Urinary bladder (tissue), 3 donors: ENCODE measurements at regions not wholly inside any gene's neighbourhood (a gene's known extent, or its start where the extent isn't known, plus 50 kb on each side); places are given as distances from the start of the nearest gene placed in this dataset.
A peak's percentile ranks its signal among the peaks of the same experiment; 100 is the strongest.

ENCODE experiments used
- DNase-seq: peaks from one replicate; pipeline ENCODE4 v3.0.0-alpha.2; 2015; ENCODE audit errors: extremely low spot score
- H3K27ac ChIP-seq: one replicate; pipeline ENCODE4 v1.5.1; 2013; ENCODE audit warnings: low read depth, mild to moderate bottlenecking, moderate library complexity
- H3K36me3 ChIP-seq: one replicate; pipeline ENCODE4 v1.6.1; 2013; ENCODE audit warnings: mild to moderate bottlenecking, moderate library complexity; ENCODE audit not compliant: insufficient read depth
- H3K4me1 ChIP-seq: one replicate; pipeline ENCODE4 v1.6.1; 2013; ENCODE audit warnings: mild to moderate bottlenecking, moderate library complexity; ENCODE audit not compliant: insufficient read depth
- H3K4me3 ChIP-seq: one replicate; pipeline ENCODE4 v1.5.1; 2013; ENCODE audit warnings: low read depth, low read length
- WGBS: extraction: QIAGEN DNeasy Blood & Tissue Kit; methylation state at CpG from one replicate; pipeline ENCODE4 v1.1.7; 2013; 5-methylcytosine and 5-hydroxymethylcytosine counted together
- donor health status: healthy with polysubstance abuse.
- donor health status: healthy.

DNA sequence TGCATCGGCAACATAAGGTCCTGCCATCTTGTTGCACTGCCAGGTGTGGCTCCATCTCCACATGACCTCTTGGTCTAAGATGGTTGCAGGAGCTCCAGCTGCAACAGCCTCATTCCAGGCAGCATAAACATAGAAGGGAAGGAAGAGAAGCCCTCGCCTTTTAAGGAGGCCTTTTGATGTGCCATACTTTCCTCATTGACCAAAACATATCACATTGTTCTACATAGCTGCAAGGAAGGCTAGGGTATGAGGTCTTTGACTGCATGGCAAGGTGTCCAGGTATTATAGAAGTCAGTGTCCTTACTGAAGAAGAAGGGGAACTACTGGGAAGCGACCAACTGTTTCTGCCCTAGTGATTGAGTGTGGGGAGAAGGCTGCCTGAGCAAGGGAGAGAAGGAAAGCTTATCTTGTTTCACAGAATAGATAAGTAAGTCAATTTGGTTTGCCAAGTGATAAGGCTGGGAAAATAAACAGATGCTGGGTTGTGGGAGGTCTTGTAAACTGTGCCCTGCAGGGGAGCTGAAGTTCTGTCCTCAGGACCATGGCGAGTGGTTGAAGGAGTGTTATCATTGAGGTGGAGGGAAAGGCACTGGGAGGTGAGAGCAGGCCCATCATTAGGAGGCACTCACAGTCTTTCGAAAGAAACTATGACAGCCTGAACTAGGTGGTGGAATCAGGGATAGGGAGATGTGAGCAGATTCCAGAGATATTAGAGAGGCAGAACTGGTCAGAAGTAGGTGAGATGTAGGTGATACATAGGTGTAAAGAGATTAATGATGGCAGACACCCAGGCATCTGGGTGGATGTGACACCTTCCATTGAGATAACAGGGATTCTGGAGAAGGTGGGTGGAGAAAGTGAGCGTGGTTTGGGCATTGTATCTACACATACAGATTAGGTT is 93.8 kb upstream of the IGF1R start:
- 73% methylated on average over 6 of the region's 6 CpGs for WGBS
- no peak for DNase-seq
- Histone ChIP-seq H3K4me1 (no peaks in the 10 kb centered on the region), H3K27ac (no peak overlapping the region), H3K36me3 (no peaks in the 10 kb centered on the region), H3K4me3 (no peak overlapping the region)

DNA sequence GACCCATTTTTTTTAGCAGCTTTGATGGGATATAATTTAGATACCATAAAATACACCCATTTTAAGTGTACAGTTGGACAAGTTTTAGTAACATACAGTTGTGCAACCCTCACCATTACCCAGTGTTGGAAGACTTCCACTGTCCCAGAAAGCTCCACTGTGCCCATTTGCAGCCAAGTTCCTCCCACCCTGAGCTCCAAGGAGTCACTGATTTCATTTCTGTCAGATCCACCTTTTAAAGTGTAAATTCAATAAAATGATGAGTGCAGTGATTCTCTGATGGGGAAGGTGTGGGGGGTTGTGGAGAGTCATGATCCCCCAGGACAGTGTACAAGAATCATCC is 93.2 kb upstream of the IGF1R start:
- DNase-seq, result no peak
- Histone ChIP-seq H3K36me3 (no peaks in the 10 kb centered on the region), H3K27ac (no peak overlapping the region), H3K4me3 (no peak overlapping the region), H3K4me1 (no peaks in the 10 kb centered on the region)

DNA sequence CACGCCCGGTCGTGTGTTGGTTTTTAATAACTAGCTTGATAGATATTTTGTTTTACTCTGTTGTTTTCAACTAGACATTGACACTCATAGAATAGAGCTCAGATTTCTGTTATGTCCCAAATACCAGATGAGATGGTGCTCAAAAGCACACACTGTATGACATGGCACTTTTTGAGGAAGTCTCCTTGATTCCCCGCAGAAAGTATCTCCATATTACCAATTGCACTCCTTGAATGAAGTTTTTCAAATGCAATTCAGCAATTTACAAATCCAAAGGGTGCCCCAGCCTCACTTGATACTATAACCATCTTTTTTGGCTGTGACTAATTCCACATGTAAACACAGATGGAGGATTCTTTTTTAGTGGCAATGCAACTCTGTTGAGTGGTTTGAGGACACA is 92.0 kb upstream of the IGF1R start:
- Histone ChIP-seq H3K4me3 (no peak overlapping the region), H3K36me3 (no peaks in the 10 kb centered on the region), H3K4me1 (no peaks in the 10 kb centered on the region), H3K27ac (no peak overlapping the region)
- WGBS, result 80% methylated on average over 4 of the region's 4 CpGs
- no peak for DNase-seq

DNA sequence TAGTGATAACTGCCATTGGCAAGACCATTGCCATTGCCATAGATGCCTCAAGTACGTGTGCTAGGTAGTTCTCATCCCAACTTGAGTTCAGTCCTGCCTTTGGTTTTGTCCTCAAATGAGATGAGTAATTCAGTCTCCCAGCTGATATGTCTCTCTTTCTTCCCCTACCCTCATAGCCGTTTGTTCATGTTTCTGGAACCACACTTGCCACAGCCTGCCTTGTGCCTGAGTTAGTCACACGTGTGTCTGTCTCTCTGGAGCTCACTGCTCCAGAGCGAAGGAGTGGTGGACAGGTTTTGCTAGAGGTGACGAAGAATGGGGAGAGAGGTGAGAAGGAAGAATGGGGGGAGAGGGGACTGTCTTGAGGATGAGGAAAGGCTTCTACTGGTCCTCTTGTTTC is 88.0 kb upstream of the IGF1R start:
- H3K4me3 ChIP-seq, result no peak overlapping the region
- no peak for DNase-seq
- no peaks in the 10 kb centered on the region for H3K4me1 ChIP-seq
- H3K27ac ChIP-seq, result no peak overlapping the region
- no peaks in the 10 kb centered on the region for H3K36me3 ChIP-seq
- WGBS, result 77% methylated on average over 5 of the region's 5 CpGs

DNA sequence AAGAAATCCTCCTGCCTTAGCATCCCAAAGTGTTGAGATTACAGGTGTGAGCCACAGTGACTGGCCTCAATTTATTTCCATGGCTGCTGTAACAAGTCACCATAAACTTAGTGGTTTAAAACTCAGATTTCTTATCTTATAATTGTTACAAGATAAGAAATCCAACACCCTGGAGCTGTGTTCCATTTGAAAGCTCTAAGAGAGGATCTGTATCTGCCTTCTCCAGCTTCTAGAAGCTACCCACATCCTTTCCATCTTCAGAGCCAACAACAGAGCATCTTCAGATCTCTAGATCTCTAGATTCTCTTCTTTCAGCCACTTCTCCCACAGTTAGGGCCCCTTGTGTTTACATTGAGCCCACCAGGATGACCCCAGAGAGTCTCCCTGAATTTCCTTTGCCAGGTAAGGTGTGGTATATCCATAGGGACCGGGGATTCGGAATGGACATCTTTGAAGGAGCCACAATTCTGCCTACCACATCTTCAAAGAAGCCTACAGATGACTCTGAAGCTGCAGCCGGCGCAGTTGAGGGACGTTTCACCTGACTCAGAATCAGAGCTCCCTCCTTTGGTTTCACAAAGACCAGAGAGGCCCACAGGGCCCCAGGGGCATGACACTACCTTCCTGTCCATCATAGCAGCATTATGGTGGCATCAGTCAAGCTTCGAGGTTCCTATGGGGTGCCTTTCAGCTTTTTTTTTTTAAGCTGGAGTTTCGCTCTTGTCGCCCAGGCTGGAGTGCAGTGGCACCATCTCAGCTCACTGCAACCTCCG is 87.0 kb upstream of the IGF1R start:
- 78% methylated on average over 9 of the region's 9 CpGs for WGBS
- H3K27ac ChIP-seq, result no peak overlapping the region
- no peak overlapping the region for H3K4me3 ChIP-seq
- DNase-seq, result no peak
- H3K36me3 ChIP-seq, result no peaks in the 10 kb centered on the region
- no peaks in the 10 kb centered on the region for H3K4me1 ChIP-seq

DNA sequence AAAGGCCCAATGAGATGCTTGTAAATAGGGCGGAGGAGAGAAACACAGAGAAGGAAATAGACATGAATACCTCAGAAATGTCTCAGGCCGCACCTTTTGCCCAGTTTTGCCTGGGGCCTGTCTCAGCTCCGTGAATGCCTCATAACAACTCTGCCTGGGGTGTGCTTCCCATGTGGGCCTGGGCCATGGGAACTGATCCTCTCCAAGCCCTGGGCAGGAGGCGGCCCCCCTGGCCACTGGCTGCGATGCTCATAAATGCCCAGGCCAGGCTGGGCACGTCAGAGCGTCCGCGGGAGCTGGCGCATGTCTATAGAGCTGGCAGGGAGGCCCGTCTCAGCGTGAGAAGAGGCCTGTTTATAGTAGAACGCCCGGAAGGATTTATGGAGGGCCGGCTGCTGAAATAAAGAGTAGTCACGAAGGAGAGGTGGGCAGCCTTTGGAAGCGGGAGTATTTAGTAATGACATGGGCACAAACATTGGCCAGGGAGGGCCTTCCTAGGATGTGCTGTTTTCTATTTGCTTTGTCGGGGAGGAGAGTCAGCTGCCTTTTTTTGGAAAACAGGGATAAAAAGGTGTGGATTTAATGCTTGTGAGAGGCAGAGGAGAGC is 85.9 kb upstream of the IGF1R start:
- Histone ChIP-seq H3K36me3 (no peaks in the 10 kb centered on the region), H3K4me3 (no peak overlapping the region), H3K4me1 (no peaks in the 10 kb centered on the region), H3K27ac (peak overlapping the region; percentile 58)
- DNase-seq, result peak; percentile 20
- 51% methylated on average over 18 of the region's 18 CpGs for WGBS

DNA sequence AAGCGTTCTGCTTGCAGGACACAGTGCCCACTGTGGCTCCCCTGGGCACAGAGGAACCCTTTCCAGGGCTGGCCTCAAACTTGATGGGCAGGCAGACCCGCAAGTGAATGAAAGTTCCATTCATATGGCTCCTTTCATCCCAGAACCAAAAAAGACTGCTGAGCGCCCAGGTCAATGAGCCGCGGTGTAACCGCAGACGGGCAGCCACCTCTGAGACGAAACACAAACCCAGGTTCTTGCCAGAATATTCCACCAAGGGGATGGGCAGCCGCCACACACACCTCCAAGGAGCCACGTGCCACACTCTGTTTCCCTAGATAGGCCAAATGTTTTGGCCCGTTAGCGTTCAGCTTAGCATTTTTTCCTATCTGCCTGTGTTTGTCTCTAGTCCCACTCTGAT is 82.8 kb upstream of the IGF1R start:
- WGBS, result 90% methylated on average over 12 of the region's 12 CpGs
- DNase-seq, result no peak
- Histone ChIP-seq H3K27ac (no peak overlapping the region), H3K4me3 (no peak overlapping the region), H3K36me3 (no peaks in the 10 kb centered on the region), H3K4me1 (no peaks in the 10 kb centered on the region)

DNA sequence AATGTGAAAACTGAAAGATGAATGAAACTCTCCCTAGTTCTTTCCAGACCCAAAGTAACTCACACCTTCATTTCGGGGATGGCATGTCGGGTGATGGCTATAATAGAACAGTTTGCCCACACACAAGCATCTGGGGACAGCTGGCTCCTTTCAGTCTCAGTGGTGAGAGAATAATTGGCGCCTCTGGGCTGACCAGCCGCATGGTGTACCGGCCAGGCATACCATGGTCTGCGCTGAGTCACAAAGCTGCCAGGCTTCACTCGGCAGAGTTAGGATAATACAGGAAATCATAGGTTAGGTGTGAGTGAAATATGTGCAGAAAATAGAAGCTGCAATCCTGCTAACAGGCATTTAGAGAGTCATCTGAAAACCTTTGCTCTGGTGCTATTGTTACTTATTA is 80.4 kb upstream of the IGF1R start:
- WGBS, result 63% methylated on average over 7 of the region's 7 CpGs
- Histone ChIP-seq H3K27ac (no peak overlapping the region), H3K36me3 (no peaks in the 10 kb centered on the region), H3K4me3 (no peak overlapping the region), H3K4me1 (no peaks in the 10 kb centered on the region)
- no peak for DNase-seq

DNA sequence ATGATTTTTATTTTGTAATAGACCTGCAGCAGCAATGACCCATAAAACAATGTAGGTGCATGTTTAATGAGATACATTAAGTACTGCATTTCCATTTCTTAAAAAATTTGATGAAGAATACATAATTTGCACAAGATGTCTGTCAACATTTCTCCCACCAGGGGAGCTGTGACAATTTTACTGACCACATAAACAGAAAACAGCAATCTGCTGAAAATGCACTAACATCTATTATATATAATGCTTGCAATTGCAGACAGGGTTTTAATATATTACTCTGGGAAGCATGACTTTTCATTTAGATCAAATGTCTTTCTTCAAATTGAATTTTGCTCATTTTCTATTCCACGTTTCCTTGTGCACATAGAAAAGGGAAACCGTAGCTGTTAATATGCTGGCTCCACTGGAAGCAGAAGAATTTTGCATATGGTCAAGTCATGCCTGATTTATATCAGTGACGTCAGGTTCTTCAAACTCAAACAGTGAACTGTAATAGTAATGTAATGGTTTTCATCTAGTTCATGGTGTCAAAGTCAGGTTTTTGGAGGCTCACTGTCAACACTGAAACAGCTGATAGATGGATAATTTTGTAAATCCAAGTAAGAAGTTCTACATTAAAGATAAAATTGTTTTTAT is 79.8 kb upstream of the IGF1R start:
- no peak overlapping the region for H3K27ac ChIP-seq
- H3K36me3 ChIP-seq, result no peaks in the 10 kb centered on the region
- no peak overlapping the region for H3K4me3 ChIP-seq
- H3K4me1 ChIP-seq, result no peaks in the 10 kb centered on the region
- DNase-seq, result no peak
- 79% methylated on average over 3 of the region's 3 CpGs for WGBS

DNA sequence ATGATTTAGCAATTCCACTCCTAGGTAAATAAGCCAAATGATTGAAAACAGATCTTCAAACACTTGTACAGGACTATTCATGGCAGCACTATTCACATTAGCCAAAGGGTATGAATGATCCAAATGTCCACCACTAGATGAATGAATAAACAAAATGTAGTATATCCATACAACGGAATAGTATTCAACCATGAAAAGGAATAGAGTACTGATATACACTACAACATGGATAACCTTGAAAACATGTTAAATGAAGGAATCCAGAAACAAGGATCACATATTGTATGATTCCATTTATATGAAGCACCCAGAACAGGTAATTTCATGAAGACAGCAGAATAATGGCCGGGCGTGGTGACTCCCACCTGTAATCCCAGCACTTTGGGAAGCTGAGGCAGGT is 78.2 kb upstream of the IGF1R start:
- Histone ChIP-seq H3K36me3 (no peaks in the 10 kb centered on the region), H3K4me3 (no peak overlapping the region), H3K27ac (no peak overlapping the region), H3K4me1 (no peaks in the 10 kb centered on the region)
- no peak for DNase-seq
- WGBS, result 97% methylated on average over 3 of the region's 3 CpGs

DNA sequence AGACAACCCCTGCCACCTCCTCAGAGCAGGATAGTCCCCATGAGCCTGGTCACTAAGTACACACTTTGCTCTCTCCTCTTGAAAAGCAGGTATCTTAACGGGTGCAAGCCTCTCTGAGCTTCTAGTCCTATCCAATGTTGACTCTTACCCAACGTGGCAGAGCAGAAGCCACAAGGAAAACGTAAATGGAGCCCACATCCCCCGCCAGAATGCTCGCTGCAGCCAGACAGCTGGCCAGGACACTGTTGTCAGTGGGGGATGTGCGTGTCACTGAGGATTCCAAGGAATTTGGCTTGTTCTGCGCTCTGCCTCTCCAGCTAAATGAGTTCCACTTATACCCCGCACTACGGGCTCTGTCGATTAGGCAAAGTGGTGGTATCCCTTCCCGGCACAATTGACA is 67.8 kb upstream of the IGF1R start:
- Histone ChIP-seq H3K27ac (no peak overlapping the region), H3K4me3 (no peak overlapping the region), H3K36me3 (no peaks in the 10 kb centered on the region), H3K4me1 (no peaks in the 10 kb centered on the region)
- WGBS, result 14% methylated on average over 11 of the region's 11 CpGs
- DNase-seq, result no peak

DNA sequence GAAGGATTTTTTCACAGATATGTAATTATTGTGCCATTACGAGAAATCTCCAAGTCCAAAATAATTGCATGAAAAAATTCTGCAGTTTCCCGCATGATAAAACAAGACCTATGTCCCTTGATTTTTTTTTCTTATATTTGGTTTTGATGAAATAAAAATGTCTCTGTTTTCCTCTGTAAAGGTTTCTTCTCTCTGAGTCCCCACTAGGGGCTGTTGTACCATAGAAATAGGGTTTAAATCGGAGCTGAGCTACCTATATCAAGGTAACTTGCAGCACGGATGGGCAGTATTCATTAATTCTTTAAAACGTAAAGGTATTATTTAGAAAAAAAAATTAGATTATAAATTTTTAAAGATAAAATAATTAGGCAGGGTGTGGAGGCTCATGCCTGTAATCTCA is 66.6 kb upstream of the IGF1R start:
- Histone ChIP-seq H3K4me1 (no peaks in the 10 kb centered on the region), H3K36me3 (no peaks in the 10 kb centered on the region), H3K4me3 (no peak overlapping the region), H3K27ac (no peak overlapping the region)
- no peak for DNase-seq
- WGBS, result 72% methylated on average over 5 of the region's 5 CpGs

DNA sequence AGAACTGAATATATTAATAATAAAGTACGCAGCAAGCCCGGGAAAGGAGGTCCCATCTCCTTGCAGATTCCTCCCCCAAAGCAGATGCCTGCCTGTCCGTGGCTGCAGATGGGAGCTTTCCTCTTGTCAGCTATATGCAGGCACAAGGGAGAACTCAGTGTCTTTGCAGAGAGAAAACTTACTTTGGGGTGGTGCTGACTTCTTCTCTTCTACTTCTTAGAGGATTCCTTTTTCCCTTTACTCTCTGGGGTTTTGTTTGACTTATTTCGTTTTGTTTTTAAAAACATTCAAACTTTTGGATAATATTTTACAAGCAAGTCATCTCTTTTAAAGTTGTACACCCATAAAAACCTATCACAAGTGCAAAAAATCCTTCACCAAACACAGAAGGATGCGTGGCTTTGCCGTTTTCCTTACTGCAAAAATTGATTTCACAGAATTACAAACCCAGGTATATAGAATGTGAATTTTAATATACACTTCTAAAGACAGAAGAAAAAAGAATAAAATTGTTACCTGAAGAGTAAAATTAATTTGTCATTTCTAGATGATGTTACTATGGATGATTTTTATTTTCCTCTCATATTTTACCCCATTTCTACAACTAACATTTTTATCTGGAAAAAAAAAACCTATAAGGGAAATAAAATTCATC is 65.3 kb upstream of the IGF1R start:
- 46% methylated on average over 6 of the region's 6 CpGs for WGBS
- Histone ChIP-seq H3K27ac (no peak overlapping the region), H3K4me3 (no peak overlapping the region), H3K36me3 (no peaks in the 10 kb centered on the region), H3K4me1 (no peaks in the 10 kb centered on the region)
- DNase-seq, result no peak
